CMK (cell line): ENCODE measurements at regions not wholly inside any gene's neighbourhood (a gene's known extent, or its start where the extent isn't known, plus 50 kb on each side); places are given as distances from the start of the nearest gene placed in this dataset.
"Not testable (repeated sequence)": the region's sequence is repeated elsewhere in the genome, so short reads cannot be mapped to it uniquely, and the experiment has no call there.

Source experiments
- DNase-seq: peaks from one replicate; pipeline ENCODE4 v3.0.0-alpha.2; 2010; ENCODE audit warnings: low read depth

- DNase-seq = no peak
These were observed 413.3 kb upstream of the DPP6 start for GRCh38 chr7:153638821-153639435.

- DNase-seq = no peak
These were observed 411.6 kb upstream of the DPP6 start for GRCh38 chr7:153640586-153640985.

- DNase-seq = no peak
These were observed 411.0 kb upstream of the DPP6 start for GRCh38 chr7:153641199-153641598.

DNA sequence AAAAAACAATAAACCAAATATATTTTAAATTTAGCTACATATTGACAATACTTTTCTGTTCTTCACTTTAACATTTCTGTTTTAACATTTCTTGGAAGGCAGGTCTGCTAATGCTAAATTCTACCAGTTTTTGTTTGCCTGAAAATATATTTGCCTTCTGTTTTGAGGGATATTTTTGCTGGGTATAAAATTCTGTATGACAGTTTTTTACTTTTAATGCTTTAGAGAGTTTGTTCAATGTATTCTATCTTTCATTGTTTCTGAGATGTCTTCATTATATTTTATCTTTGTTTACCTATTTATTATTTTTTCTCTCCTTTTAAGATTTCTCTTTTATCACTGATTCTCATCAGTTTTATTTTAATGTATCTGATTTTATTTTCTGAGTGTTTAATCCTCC lies 409.2 kb upstream of the DPP6 start:
- no peak for DNase-seq

GRCh38 chr7:153657182-153657800 lies 394.9 kb upstream of the DPP6 start:
- no peak for DNase-seq

DNA sequence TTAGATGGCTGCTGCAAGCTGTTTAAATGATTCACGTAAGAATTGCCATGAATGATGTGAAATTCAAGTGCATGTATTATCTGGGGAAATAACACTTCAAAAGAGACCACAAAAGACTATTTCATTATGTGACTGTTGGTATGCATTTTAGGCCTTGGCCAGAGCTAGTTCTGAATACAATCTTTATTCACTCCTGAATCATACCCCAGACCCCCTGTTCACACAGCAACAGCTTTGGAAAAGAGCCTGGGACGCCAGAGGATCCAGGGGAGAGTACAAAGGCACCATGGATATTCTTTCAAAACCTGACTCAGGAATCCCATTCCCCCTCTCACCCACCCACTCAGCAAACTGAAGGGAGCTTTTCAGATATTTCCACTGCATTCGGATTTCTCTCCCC lies 377.1 kb upstream of the DPP6 start:
- no peak for DNase-seq

GRCh38 chr7:153682628-153683027 lies 369.6 kb upstream of the DPP6 start:
- peak; percentile 37 for DNase-seq

DNA sequence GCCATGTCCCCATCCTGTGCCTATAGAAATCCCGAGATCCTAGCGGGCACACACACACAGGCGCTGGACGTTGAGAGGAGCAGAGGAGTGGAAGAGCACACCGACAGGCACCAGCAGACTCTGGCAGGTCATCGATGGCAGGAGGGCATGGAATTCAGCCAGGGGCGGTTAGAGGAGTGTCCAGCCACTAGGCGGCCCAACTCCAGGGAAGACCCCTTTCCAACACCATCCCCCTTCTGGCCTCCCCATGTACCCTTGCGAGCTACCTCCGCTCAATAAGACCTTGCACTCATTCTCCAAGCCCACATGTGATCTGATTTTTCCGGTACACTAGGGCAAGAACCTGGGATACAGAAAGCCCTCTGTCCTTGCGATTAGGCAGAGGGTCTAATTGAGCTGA lies 356.0 kb upstream of the DPP6 start:
- DNase-seq = no peak

DNA sequence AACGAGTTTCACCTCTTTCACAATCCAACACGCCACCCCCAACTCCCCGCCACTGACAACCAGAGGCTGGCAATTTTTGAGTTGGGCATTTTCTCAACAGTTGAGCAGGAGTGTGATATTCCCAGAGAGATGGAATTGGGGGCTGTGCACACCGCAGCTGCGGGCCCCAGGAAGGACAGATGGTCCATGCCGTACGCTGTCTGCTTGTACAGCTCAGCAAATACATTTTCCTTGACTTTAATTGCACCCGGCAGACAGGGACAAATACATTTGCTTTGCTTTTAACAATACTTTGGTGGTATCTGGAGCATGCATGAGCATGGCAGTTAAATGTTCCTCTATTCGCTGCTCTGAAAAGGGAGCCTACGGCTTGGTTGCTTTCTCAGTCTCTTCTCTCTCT lies 354.2 kb upstream of the DPP6 start:
- DNase-seq = no peak

- no peak for DNase-seq
These were observed 350.5 kb upstream of the DPP6 start for GRCh38 chr7:153701678-153702077.

DNA sequence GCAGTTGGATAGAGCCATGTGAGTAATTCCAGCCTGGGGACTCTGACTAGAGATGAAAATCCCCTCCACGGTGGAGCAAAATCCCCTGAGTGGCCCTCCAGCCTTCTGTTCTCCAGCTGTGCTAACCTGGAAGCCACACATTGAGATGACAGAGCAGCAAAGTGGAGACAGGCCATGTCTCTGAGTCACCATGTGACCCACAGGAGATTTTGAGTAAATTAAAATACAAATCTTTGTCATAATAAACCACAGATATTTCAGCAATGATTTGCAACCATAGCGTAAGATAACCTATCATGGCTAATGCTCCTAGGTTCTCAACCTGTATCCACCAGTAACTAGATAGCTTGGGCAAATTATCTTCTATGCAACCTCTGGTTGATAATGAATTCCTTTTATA lies 328.3 kb upstream of the DPP6 start:
- DNase-seq = not testable (repeated sequence)

GRCh38 chr7:153731504-153731903 lies 320.7 kb upstream of the DPP6 start:
- not testable (repeated sequence) for DNase-seq

- not testable (repeated sequence) for DNase-seq
These were observed 308.8 kb upstream of the DPP6 start for GRCh38 chr7:153743434-153743833.

- DNase-seq = not testable (repeated sequence)
These were observed 304.2 kb upstream of the DPP6 start for GRCh38 chr7:153747969-153748368.

DNA sequence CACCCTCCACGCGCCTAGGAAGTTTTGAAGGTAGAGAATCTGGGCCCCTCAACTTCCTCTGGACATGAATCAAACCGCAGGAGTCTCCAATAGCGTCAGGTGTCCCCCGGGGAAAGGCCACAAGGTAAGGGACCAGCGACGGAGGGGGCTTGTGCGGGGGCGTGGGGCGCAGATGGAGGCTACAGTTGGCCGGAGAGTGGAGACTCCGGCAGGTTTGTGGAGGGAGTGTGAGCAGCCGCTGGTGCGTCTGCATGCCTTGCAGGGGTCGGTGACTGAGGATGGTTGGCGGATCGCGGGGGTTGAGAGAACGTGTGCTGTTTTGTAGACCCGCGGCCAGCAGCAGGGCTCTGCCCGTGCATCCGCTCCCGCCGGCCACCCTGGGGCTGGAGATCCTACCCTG lies 303.3 kb upstream of the DPP6 start:
- DNase-seq = not testable (repeated sequence)

DNA sequence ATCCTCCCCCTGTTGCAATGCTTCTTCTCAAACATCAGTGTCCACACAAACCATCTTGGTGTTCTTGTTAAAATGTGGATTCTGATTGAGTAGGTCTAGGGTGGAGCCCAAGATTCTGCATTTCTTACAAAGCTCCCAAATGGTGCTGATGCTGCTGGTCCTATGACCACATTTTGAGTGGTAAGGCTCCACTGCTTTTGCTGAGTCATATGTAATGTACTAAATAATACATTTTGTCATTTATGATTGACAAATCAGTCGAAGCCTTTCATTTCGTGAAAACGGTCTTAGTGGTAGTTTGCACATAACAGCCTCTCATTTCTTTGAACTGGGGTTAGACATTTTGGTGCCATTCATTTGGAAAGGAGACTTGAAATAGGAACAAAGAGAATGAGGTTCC lies 286.3 kb upstream of the DPP6 start:
- not testable (repeated sequence) for DNase-seq

DNA sequence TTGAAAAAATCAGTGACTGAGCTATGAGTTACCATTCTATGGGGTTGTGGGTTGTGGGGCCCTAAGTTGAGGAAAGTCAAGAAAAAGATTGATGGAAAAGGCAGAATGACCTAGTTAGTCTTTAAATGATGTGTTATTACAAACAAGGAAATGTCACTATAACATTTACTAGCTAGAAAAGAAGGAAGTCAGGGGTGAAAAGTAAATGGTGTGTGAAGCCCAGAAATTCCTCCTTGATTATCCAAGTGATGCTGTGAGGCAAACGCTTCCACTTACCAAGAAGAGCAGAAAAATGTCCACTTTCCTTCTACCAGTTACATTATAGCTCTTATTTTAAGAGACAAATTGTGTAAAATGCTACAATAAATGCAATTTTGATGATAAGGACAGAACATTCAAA lies 285.3 kb upstream of the DPP6 start:
- not testable (repeated sequence) for DNase-seq

DNA sequence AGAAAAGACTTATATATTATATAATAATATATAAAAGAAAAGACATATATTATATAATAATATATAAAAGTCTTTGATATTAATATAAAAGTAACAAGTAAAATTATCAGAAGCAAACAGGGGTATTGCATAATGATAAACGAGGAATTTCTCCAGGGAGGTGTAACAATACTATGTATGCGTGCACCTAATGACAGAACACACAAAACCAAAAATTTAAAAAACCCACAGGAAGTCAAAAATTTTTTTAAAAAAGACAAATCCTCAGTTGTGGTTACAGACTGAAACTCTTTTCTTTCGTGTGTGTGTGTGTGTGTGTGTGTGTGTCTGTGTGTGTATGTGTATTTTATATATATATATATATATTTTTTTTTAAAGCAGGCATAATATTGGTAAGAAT lies 279.2 kb upstream of the DPP6 start:
- DNase-seq = no peak

DNA sequence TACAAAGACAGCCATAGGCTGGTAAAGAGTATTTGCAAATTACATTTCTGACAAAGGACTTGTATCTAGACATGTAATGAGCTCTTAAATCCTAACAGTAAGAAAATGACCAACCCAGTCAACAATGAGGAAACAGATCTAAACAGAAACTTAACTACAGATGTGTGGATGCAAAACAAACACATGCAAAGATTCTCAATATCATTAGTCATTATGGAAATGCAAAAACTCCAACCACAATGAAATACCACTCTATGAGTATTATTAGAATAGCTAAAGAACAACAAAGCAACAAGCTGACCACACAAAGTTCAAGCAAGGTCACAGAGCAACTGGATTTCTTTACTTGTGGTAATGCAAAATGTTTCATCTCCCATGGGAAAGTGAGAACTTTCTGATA lies 275.3 kb upstream of the DPP6 start:
- not testable (repeated sequence) for DNase-seq

DNA sequence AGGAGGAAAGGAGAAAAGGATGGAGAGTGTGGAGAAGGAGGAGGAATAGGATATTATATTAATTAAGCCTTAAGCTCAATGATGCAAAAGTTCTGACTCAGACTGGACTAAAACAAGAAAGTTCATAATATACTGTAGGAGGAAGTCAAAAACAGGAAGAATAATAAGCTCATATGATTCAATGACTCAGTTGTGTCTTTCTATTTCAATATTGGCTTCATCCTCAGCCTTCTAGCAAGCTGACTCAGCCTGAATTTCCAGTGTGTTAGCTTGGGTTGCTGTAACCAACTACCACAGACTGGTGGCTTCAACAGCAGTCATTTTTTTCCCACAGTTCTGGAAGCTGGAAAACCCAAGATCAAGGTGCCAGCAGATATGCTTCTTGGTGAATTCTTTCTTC lies 254.8 kb upstream of the DPP6 start:
- not testable (repeated sequence) for DNase-seq

DNA sequence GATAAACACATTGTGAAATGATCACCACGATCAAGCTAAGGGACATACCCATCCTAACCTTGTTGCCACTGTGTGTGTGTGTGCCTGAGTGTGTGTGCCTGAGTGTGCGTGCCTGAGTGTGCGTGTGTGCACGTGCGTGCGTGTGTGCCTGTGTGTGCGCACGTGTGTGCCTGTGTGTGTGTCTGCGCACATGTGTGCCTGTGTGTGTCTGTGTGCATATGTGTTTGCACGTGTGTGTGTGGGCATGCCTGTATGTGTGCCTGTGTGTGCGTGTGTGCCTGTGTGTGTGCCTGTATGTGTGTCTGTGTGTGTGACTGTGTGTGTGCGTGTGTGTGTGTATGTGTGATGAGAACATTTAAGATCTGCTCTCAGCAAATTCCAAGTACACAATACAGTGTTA lies 244.1 kb upstream of the DPP6 start:
- DNase-seq = no peak

GRCh38 chr7:153829525-153829924 lies 222.7 kb upstream of the DPP6 start:
- no peak for DNase-seq

DNA sequence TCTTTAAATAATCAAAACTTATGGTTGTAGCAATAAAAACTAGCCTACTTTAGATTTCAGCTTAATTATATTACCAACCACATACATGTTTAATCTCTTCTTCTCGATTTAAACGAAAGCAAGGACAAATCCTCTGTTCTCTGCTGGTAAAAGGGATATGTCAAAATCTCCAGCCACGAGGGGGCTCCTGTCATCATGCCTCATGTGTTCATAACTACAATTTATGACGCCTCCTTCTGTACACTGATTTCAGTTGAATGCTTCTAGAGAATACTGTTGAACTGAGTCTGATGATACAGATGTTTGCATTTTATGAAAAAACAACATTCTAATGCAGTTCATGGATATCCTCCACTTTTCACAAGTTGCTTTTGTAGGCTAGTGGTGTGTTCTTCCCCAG lies 220.0 kb upstream of the DPP6 start:
- DNase-seq = no peak

GRCh38 chr7:153835103-153835502 lies 217.1 kb upstream of the DPP6 start:
- DNase-seq = no peak
